ENCODE measurements at regions not wholly inside any gene's neighbourhood (a gene's known extent, or its start where the extent isn't known, plus 50 kb on each side); places are given as distances from the start of the nearest gene placed in this dataset.
"Not testable (repeated sequence)": the region's sequence is repeated elsewhere in the genome, so short reads cannot be mapped to it uniquely, and the experiment has no call there.

DNA sequence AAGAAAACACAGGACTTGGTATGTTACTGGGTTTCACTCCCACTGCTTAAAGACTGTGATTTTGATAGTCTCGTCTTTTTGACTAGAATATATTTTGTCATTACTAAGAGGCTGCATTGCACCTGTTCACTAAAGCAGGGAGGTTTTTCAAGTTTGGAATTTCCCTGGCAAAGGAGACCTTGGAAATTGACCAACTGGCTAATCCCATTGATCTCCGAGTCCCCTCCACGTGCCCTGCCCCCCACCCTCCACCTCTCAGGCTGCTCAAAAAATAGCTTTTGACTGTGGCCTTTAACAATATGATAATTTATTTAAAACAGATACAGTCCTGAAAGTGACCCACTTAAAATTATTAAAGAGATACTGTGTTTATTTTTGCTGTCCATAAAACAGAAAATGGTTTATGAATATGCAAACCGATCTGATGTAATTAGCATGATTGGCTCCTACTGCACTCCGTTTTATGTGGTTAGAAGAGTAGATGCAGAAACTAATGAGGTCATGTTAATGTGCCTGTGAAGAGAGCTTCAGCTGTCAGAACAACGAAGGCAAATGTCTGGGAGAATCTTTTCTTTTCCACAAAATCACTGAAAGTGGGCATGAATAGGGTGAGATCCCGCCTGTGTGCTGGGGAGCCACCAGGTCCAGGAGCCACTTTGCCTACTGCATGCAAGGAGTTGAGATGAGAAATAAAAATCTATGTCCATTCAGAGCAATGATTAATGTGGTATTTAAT, 361.5 kb downstream of the RRAGC start:
- H3K4me1 Mint-ChIP-seq, result peaks cover 13 to 27% (median 15%) of the 10 kb centered on the region in 3 donors
- H3K9me3 Mint-ChIP-seq, result peaks cover 0 to 2% (median 0%) of the 10 kb centered on the region in 7 donors
- DNase-seq, result no peak
- peaks cover 2 to 9% (median 4%) of the 10 kb centered on the region in 3 donors for H3K27me3 Mint-ChIP-seq
- peak overlapping the region in 2 of 8 donors; percentile 63 to 83 for H3K4me3 Mint-ChIP-seq
- ATAC-seq (ENCODE audit: low read depth in 2 of 2), result no peak
- H3K27ac Mint-ChIP-seq, result no peak overlapping the region
- H3K36me3 Mint-ChIP-seq, result no peaks in the 10 kb centered on the region

DNA sequence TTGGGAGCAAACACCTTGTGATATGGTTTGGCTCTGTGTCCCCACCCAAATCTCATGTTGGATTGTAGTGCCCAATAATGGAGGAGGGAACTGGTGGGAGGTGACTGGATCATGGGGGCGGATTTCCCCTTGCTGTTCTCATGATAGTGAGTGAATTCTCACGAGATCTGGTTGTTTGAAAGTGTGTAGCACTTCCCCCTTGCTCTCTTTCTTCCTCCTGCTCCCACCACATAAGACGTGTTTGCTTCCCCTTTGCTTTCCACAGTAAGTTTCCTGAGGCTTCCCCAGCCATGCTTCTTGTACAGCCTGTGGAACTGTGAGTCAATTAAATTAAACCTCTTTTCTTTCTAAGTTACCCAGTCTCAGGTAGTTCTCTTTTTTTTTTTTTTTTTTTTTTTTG, 366.3 kb downstream of the RRAGC start:
- Mint-ChIP-seq H3K27ac (peak overlapping the region in 1 of 6 donors; percentile 10), H3K4me1 (peaks cover 4 to 13% (median 11%) of the 10 kb centered on the region in 3 donors), H3K27me3 (peaks cover 0 to 14% (median 9%) of the 10 kb centered on the region in 3 donors)
- not testable (repeated sequence) for H3K36me3 Mint-ChIP-seq, H3K9me3 Mint-ChIP-seq, H3K4me3 Mint-ChIP-seq, DNase-seq
- ATAC-seq (ENCODE audit: low read depth in 2 of 2), result peak in 1 of 2 donors; percentile 45

DNA sequence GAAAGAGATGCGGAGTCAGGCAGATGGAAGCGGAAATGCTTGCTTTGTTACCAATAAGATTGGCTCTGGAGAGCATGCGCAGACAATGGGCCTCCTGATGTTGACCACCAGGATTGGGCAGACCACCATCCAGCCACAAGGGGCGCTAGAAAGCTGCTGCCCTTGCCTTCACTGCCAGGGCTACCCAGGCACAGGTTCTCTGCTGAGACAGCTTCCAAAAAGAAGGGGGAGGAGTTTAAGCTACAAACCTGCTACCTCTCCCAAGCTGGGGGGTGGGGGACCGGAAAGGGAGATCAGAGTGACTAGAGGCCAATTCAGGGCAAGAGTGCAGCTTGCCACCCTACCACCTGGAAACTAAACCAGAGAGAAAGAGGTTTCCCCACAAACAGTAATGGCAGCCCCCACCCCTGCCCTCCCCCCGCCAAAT, 369.7 kb downstream of the RRAGC start:
- Mint-ChIP-seq H3K9me3 (no peaks in the 10 kb centered on the region), H3K27ac (peak overlapping the region in 2 of 6 donors; percentile 24 to 66), H3K4me1 (peaks cover 22 to 28% (median 27%) of the 10 kb centered on the region in 3 donors), H3K4me3 (peak overlapping the region in 1 of 8 donors; percentile 5), H3K36me3 (no peaks in the 10 kb centered on the region), H3K27me3 (peaks cover 0 to 14% (median 9%) of the 10 kb centered on the region in 3 donors)
- ATAC-seq (ENCODE audit: low read depth in 2 of 2), result peak; percentile 50 to 51
- no peak for DNase-seq

DNA sequence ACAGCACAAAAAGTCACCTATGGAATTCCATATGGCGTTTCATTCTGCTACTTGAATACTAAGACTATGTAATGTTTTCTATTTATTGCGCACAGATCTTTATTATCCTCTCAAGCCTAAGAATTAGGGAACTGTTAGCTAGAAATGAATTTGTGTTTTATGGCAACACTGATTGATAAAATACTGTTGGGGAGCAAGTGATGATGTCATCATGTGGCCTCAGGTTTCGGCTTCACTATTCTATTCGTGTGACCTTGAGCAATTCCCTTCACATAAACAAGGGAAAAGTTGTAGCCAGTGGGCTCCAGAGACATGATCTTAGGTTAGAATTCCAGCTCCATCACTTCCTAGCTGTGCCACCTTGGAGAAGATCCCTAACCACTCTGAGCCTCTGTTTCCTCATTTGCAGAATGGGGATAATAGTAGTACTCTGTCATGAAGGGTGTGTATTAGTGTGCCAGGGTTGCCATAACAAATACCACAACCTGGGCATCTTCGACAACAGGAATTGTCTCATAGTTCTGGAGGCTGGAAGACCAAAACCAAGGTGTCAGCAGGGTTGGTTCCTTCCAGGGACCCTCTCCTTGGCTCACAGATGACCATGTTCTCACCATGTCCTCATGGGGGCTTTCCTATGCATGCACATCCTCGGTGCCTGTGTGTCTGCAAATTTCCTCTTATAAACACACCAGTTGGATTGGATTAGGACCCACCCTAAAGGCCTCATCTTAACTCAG, 371.2 kb downstream of the RRAGC start:
- no peaks in the 10 kb centered on the region for H3K36me3 Mint-ChIP-seq
- H3K4me1 Mint-ChIP-seq, result peaks cover 26 to 35% (median 35%) of the 10 kb centered on the region in 3 donors
- H3K27ac Mint-ChIP-seq, result no peak overlapping the region
- H3K27me3 Mint-ChIP-seq, result peaks cover 0 to 14% (median 14%) of the 10 kb centered on the region in 3 donors
- no peaks in the 10 kb centered on the region for H3K9me3 Mint-ChIP-seq
- no peak for ATAC-seq (ENCODE audit: low read depth in 2 of 2)
- no peak overlapping the region for H3K4me3 Mint-ChIP-seq
- no peak for DNase-seq

DNA sequence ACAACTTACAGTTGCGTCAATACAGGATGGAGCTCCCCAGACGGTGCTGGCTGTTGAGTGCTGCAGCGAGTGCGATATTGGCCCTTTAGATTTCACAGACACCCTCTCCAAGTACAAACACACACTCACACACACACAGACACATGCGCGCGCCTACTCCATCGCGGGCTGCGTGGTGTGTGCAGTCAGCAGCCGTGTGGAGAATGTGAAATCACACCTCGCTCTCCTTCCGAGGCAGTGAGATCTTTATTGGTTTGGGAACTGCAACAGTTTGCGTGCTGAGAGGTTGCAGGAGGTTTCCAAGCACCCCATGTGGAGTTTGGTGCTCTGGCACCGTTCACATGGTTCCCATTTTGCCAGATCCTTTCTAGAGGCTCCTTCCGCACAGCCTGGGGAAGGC, 372.2 kb downstream of the RRAGC start:
- Mint-ChIP-seq H3K9me3 (no peaks in the 10 kb centered on the region), H3K4me1 (peaks cover 29 to 42% (median 36%) of the 10 kb centered on the region in 3 donors), H3K36me3 (no peaks in the 10 kb centered on the region), H3K27me3 (peaks cover 0 to 13% (median 12%) of the 10 kb centered on the region in 3 donors), H3K4me3 (no peak overlapping the region), H3K27ac (no peak overlapping the region)
- no peak for DNase-seq
- ATAC-seq (ENCODE audit: low read depth in 2 of 2), result no peak

DNA sequence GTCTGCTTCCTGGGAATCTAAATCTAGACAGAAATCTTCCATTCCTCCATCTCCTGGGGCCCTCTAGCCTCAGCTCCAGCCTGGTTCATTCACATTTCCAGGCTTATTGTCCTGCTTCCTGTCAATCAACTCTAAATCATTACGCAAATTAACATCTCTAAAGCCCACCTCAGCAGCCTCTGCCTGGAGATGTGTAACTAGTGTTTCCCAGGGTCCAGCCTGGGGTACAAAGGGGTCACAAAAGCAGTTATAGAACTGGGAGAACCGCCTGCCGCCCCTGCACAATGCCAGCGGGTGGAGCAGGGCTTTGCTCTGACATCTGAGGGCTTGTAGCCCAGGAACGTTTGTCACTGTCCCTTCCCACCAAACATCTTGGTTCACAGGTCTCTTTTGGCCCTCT, 373.5 kb downstream of the RRAGC start:
- Mint-ChIP-seq H3K36me3 (peaks cover 0 to 6% of the 10 kb centered on the region in 2 donors), H3K9me3 (peaks cover 0 to 4% (median 0%) of the 10 kb centered on the region in 7 donors), H3K27ac (peak overlapping the region in 2 of 6 donors; percentile 4 to 17), H3K4me1 (peaks cover 39 to 55% (median 48%) of the 10 kb centered on the region in 3 donors), H3K27me3 (peaks cover 0 to 8% (median 5%) of the 10 kb centered on the region in 3 donors), H3K4me3 (peak overlapping the region in 1 of 8 donors; percentile 21)
- ATAC-seq (ENCODE audit: low read depth in 2 of 2) (no peak), DNase-seq (no peak)

DNA sequence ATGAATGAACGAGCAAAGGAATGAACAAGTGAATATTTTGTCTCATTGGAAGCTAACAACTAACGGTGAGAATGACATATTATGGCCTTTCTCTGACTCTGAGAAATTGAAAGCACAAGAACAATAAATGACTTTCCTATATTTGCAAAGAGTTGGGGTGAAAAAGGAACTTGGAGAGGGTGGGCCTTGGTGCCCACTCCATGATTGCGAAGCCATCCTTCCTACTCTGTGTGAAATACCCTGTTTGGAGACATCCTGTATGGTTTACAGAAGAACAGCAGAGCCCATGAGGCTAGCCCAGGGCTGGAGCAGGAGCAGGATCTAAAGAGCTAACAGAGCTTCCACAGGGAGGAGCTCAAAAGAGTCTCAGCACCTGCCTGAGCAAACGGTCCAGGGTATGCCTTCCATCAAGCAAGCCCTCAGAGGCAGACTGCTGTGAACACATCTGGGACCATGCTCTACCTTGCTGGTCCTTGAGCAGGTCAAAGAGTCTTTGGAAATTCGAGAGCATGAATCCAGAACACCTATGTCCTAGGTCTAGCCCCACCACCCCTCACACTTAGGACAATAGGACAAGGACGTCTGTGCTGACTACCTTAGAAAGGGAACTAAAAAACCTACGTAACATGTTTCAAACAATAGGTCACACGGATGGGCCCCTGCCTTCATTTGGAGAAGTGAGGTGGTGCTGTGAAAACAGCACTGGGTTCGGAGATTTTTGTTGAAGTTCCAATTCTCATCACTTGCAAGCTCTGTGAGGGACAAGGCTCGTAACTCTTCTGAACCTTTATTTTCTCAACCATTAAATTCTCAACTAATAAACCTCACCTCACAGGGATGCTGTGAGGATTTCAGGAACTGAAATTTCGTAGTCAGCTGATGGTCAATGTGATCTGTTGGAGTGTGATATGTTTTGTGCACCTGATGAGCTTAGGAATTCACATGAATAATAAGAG, 377.4 kb downstream of the RRAGC start:
- ATAC-seq (ENCODE audit: low read depth in 2 of 2) (peak; percentile 81 to 83), DNase-seq (peak; percentile 67)
- H3K4me3 Mint-ChIP-seq, result peak overlapping the region in 6 of 8 donors; percentile 29 to 66 (median 48)
- peaks cover 8 to 24% of the 10 kb centered on the region in 2 donors for H3K36me3 Mint-ChIP-seq
- H3K4me1 Mint-ChIP-seq, result peaks cover 50 to 69% (median 58%) of the 10 kb centered on the region in 3 donors
- peaks cover 0 to 9% (median 4%) of the 10 kb centered on the region in 3 donors for H3K27me3 Mint-ChIP-seq
- H3K27ac Mint-ChIP-seq, result peak overlapping the region; percentile 74 to 96 (median 90)
- H3K9me3 Mint-ChIP-seq, result peaks cover 5 to 27% (median 11%) of the 10 kb centered on the region in 7 donors

DNA sequence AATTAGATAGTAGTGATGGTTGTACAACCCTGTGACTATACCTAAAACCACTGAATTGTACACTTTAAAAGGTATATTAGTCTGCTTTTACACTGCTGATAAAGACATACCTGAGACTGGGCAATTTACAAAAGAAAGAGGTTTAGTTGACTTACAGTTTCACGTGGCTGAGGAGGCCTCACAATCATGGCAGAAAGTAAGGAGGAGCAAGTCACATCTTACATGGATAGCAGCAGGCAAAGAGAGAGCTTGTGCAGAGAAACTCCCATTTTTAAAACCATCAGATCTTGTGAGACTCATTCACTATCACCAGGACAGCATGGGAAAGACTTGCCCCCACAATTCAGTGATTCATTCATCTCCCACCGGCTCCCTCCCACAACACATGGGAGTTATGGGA, 379.9 kb downstream of the RRAGC start:
- not testable (repeated sequence) for ATAC-seq (ENCODE audit: low read depth in 2 of 2); DNase-seq; H3K27me3 Mint-ChIP-seq
- H3K27ac Mint-ChIP-seq, result peak overlapping the region; percentile 23 to 96 (median 77)
- H3K36me3 Mint-ChIP-seq, result peaks cover 8 to 24% of the 10 kb centered on the region in 2 donors
- H3K9me3 Mint-ChIP-seq, result peaks cover 5 to 27% (median 11%) of the 10 kb centered on the region in 7 donors
- peak overlapping the region in 1 of 8 donors; percentile 21 for H3K4me3 Mint-ChIP-seq
- peaks cover 37 to 64% (median 61%) of the 10 kb centered on the region in 3 donors for H3K4me1 Mint-ChIP-seq

DNA sequence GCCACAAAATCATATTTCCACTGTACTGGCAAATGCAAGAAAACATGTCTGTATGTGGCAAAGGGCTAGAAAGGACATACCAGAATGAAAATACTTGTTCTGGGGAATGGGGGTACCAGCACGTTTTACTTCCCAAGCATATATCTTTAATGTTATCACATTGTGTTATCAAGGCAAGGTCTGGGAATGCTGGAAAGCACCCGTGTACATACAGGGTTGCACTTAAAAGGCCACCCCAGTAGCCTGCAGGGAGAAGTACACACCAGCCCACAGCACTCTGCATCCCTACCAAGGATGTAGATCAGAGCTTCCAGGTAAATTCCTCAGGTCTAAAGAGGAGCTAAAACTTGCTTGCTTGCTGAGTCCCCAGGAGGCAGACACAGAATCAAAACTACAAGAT, 381.8 kb downstream of the RRAGC start:
- ATAC-seq (ENCODE audit: low read depth in 2 of 2) (no peak), DNase-seq (no peak)
- Mint-ChIP-seq H3K4me3 (peak overlapping the region; percentile 76 to 98 (median 94)), H3K36me3 (peaks cover 8 to 24% of the 10 kb centered on the region in 2 donors), H3K9me3 (peaks cover 5 to 27% (median 11%) of the 10 kb centered on the region in 7 donors), H3K27ac (peak overlapping the region; percentile 89 to 99 (median 96)), H3K4me1 (peaks cover 45 to 64% (median 63%) of the 10 kb centered on the region in 3 donors), H3K27me3 (peaks cover 0 to 5% (median 0%) of the 10 kb centered on the region in 3 donors)

DNA sequence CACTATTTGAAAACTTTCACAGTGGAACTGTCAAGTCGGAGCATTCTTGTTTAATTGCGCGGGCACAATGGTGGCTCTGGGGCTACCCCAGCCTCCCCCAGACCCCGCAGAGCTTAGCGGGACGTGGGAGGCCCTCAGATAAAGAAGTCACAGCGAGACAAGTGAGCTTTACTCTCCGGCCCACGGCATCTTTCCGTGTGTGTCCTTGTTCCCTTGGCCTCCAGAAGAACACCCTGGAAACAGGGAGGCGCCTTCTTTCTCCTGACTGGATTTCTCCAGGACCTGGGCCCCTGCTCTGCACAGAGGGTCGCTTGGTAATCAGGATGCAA, 382.8 kb downstream of the RRAGC start:
- Mint-ChIP-seq H3K36me3 (peaks cover 8 to 24% of the 10 kb centered on the region in 2 donors), H3K27ac (peak overlapping the region; percentile 94 to 99 (median 97)), H3K4me1 (peaks cover 41 to 64% (median 62%) of the 10 kb centered on the region in 3 donors), H3K4me3 (peak overlapping the region; percentile 76 to 98 (median 94)), H3K9me3 (peaks cover 5 to 27% (median 11%) of the 10 kb centered on the region in 7 donors), H3K27me3 (peaks cover 0 to 5% (median 0%) of the 10 kb centered on the region in 3 donors)
- ATAC-seq (ENCODE audit: low read depth in 2 of 2) (no peak), DNase-seq (no peak)

DNA sequence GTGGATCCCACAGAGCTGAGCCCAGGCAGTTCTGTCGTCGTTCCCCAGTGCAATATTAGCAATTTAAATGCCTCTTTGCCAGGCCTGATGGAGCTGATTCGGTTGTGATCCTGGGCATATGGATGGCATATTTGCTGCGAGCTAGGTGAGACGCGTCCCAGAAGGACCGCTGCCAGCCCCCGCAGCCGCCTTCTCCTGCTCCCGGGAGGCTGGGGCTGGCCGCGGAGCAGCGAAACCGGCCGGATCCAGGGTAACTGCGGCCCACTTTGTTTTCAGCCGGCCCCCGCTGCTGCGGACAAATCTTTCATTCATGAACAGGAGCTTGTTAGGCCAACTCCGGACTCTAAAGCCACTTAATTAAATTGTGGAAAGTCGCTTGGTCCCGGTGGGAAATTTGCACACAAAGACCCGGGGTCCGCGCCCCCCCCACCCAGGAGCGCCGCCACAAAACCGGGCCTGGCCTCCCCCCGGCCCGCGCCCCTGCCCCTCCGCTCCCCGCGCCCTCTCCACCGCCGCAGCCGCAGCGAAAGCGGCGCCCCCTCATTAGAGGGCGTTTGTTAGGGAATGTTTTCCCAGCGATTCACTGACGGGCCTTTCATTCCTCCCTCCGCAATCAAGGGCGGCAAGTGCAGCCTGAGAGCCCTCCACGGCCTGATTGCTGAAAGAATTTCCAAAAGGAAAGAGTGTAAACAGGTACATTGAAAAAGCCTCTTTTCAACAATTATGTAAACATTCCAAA, 383.3 kb downstream of the RRAGC start:
- peak overlapping the region; percentile 76 to 98 (median 96) for H3K4me3 Mint-ChIP-seq
- ATAC-seq (ENCODE audit: low read depth in 2 of 2), result no peak
- peaks cover 5 to 24% (median 11%) of the 10 kb centered on the region in 7 donors for H3K9me3 Mint-ChIP-seq
- peak overlapping the region; percentile 96 to 99 (median 99) for H3K27ac Mint-ChIP-seq
- H3K36me3 Mint-ChIP-seq, result peaks cover 8 to 20% of the 10 kb centered on the region in 2 donors
- H3K4me1 Mint-ChIP-seq, result peaks cover 40 to 64% (median 61%) of the 10 kb centered on the region in 3 donors
- DNase-seq, result no peak
- peaks cover 0 to 8% (median 3%) of the 10 kb centered on the region in 3 donors for H3K27me3 Mint-ChIP-seq

DNA sequence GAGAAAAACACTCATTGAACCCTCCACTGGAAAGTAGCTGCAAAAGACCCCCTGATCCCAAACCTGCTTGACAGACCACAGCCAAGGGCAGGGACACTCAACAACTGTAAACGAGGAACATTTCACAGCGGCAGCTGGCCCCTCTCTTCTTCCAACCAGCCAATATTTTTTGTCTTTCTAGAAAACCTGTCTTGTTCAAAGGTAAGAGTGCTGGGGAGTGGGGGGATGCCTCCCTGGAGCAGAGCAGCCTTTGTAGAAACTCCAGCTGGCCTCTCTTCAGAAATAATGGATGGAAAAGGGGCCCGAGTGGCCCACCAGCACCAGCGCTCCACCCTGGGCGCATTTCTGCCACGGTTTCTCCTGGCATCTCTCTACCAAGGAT, 384.0 kb downstream of the RRAGC start:
- H3K4me1 Mint-ChIP-seq, result peaks cover 40 to 63% (median 62%) of the 10 kb centered on the region in 3 donors
- H3K4me3 Mint-ChIP-seq, result peak overlapping the region; percentile 76 to 98 (median 96)
- peaks cover 5 to 26% (median 11%) of the 10 kb centered on the region in 7 donors for H3K9me3 Mint-ChIP-seq
- DNase-seq, result no peak
- peak in 1 of 2 donors; percentile 0 for ATAC-seq (ENCODE audit: low read depth in 2 of 2)
- H3K36me3 Mint-ChIP-seq, result peaks cover 8 to 16% of the 10 kb centered on the region in 2 donors
- H3K27me3 Mint-ChIP-seq, result peaks cover 0 to 9% (median 6%) of the 10 kb centered on the region in 3 donors
- peak overlapping the region; percentile 96 to 99 (median 99) for H3K27ac Mint-ChIP-seq

All from naive B cell (primary cell).